Astrocyte (in vitro differentiated cells and primary cell): ENCODE measurements at regions not wholly inside any gene's neighbourhood (a gene's known extent, or its start where the extent isn't known, plus 50 kb on each side); places are given as distances from the start of the nearest gene placed in this dataset.
"Not testable (repeated sequence)": the region's sequence is repeated elsewhere in the genome, so short reads cannot be mapped to it uniquely, and the experiment has no call there.

Experiments
- DNase-seq: peaks from one replicate; pipeline ENCODE4 v3.0.0-alpha.2; 2010; ENCODE audit warnings: low read depth
- FAIRE-seq: peaks from 2 replicates; lab custom pipeline; 2011; peaks lifted over from hg19 to GRCh38; lab: Jason Lieb, UNC
- H2AFZ ChIP-seq: 2 replicates; pipeline ENCODE4 v1.6.0; 2012; ENCODE audit warnings: low read depth, low read length, inconsistent platforms
- H3K27ac ChIP-seq: 2 replicates; pipeline ENCODE4 v1.5.1; 2011; ENCODE audit warnings: low read depth, low read length, inconsistent platforms
- H3K27me3 ChIP-seq: 2 replicates; pipeline ENCODE4 v1.6.0; 2011; ENCODE audit warnings: low read length, inconsistent platforms; ENCODE audit not compliant: insufficient read depth
- H3K36me3 ChIP-seq: 2 replicates; pipeline ENCODE4 v1.5.1; 2011; ENCODE audit warnings: low read length, inconsistent platforms; ENCODE audit not compliant: insufficient read depth
- H3K4me1 ChIP-seq: 2 replicates; pipeline ENCODE4 v1.5.1; 2011; ENCODE audit warnings: low read length, inconsistent platforms; ENCODE audit not compliant: insufficient read depth
- H3K4me2 ChIP-seq: 2 replicates; pipeline ENCODE4 v1.6.0; 2012; ENCODE audit warnings: low read length, inconsistent platforms
- H3K4me3 ChIP-seq: 2 replicates; pipeline ENCODE4 v1.5.1; 2011; ENCODE audit warnings: low read depth, mild to moderate bottlenecking, low read length, inconsistent platforms; ENCODE audit not compliant: insufficient read depth
- H3K79me2 ChIP-seq: 2 replicates; pipeline ENCODE4 v1.6.0; 2012; ENCODE audit warnings: mild to moderate bottlenecking, low read length, inconsistent platforms; ENCODE audit not compliant: insufficient read depth
- H3K9ac ChIP-seq: 2 replicates; pipeline ENCODE4 v1.6.0; 2012; ENCODE audit warnings: mild to moderate bottlenecking, low read length, inconsistent platforms
- H3K9me3 ChIP-seq: 2 replicates; pipeline ENCODE4 v1.5.1; 2012; ENCODE audit warnings: low read depth, mild to moderate bottlenecking, low read length, inconsistent platforms; ENCODE audit not compliant: insufficient read depth
- H4K20me1 ChIP-seq: 2 replicates; pipeline ENCODE4 v1.6.0; 2012; ENCODE audit warnings: low read length, inconsistent platforms; ENCODE audit not compliant: insufficient read depth
- H3K27ac Mint-ChIP-seq: one replicate; pipeline ENCODE4 v1.8.0; 2021; ENCODE audit warnings: mild to moderate bottlenecking, mixed read lengths; ENCODE audit not compliant: unreplicated experiment
- H3K27me3 Mint-ChIP-seq: one replicate; pipeline ENCODE4 v1.8.0; 2021; ENCODE audit warnings: low read depth, mixed read lengths; ENCODE audit not compliant: unreplicated experiment
- H3K36me3 Mint-ChIP-seq: one replicate; pipeline ENCODE4 v1.8.0; 2021; ENCODE audit warnings: low read depth, mixed read lengths; ENCODE audit not compliant: unreplicated experiment
- H3K4me1 Mint-ChIP-seq: one replicate; pipeline ENCODE4 v1.8.0; 2021; ENCODE audit warnings: low read depth, mixed read lengths; ENCODE audit not compliant: unreplicated experiment
- H3K4me3 Mint-ChIP-seq: one replicate; pipeline ENCODE4 v1.8.0; 2021; ENCODE audit warnings: mild to moderate bottlenecking, moderate library complexity, mixed read lengths; ENCODE audit not compliant: unreplicated experiment
- H3K9me3 Mint-ChIP-seq: one replicate; pipeline ENCODE4 v1.8.0; 2021; ENCODE audit warnings: mild to moderate bottlenecking, mixed read lengths; ENCODE audit not compliant: unreplicated experiment
- CTCF ChIP-seq: IDR thresholded peaks from 2 replicates; pipeline ENCODE4 v1.5.1; 2011; ENCODE audit warnings: low read depth, mild to moderate bottlenecking, inconsistent platforms, low read length, moderate library complexity; ENCODE audit not compliant: insufficient read depth
- EZH2 ChIP-seq: IDR thresholded peaks from 2 replicates; pipeline ENCODE4 v1.6.1; 2012; ENCODE audit warnings: mild to moderate bottlenecking, low read length, inconsistent platforms; ENCODE audit not compliant: insufficient read depth

GRCh38 chr1:104056786-104057185, 307.1 kb downstream of the AMY1C start:
- Mint-ChIP-seq H3K9me3 (no peaks in the 10 kb centered on the region), H3K27ac (no peak overlapping the region), H3K27me3 (no peaks in the 10 kb centered on the region), H3K4me3 (no peak overlapping the region), H3K36me3 (no peaks in the 10 kb centered on the region), H3K4me1 (no peaks in the 10 kb centered on the region)
- H3K9ac ChIP-seq = no peak overlapping the region
- no peak overlapping the region for H3K4me2 ChIP-seq
- no peak overlapping the region for H3K27ac ChIP-seq
- no peak overlapping the region for H2AFZ ChIP-seq
- no peak overlapping the region for H3K4me3 ChIP-seq
- FAIRE-seq = no peak
- H4K20me1 ChIP-seq = no peaks in the 10 kb centered on the region
- no peaks in the 10 kb centered on the region for H3K36me3 ChIP-seq
- no peaks in the 10 kb centered on the region for H3K4me1 ChIP-seq
- no peak for DNase-seq
- no peaks in the 10 kb centered on the region for H3K27me3 ChIP-seq
- no peaks in the 10 kb centered on the region for H3K9me3 ChIP-seq
- TF ChIP-seq CTCF = no peak
- no peak for TF ChIP-seq EZH2
- no peaks in the 10 kb centered on the region for H3K79me2 ChIP-seq

- not testable (repeated sequence) for H3K27ac ChIP-seq, H3K36me3 ChIP-seq, FAIRE-seq, H3K4me2 ChIP-seq, H3K4me3 Mint-ChIP-seq, H3K9me3 Mint-ChIP-seq, H3K9me3 ChIP-seq, H3K9ac ChIP-seq, H3K27ac Mint-ChIP-seq, H3K27me3 ChIP-seq, H3K4me1 Mint-ChIP-seq, H4K20me1 ChIP-seq, H2AFZ ChIP-seq, H3K79me2 ChIP-seq, H3K4me1 ChIP-seq, DNase-seq, H3K27me3 Mint-ChIP-seq, H3K4me3 ChIP-seq, H3K36me3 Mint-ChIP-seq
These were observed 307.7 kb downstream of the AMY1C start for GRCh38 chr1:104057219-104057898.

- H3K36me3 ChIP-seq, DNase-seq, FAIRE-seq, H3K27me3 Mint-ChIP-seq, H3K4me3 ChIP-seq, H3K27ac Mint-ChIP-seq, H3K9ac ChIP-seq, H3K4me3 Mint-ChIP-seq, H3K36me3 Mint-ChIP-seq, H3K4me1 Mint-ChIP-seq, H3K9me3 ChIP-seq, H3K27me3 ChIP-seq, H2AFZ ChIP-seq, H3K79me2 ChIP-seq, H3K4me2 ChIP-seq, H4K20me1 ChIP-seq, H3K27ac ChIP-seq, H3K4me1 ChIP-seq, H3K9me3 Mint-ChIP-seq: not testable (repeated sequence)
These were observed 311.9 kb downstream of the AMY1C start for GRCh38 chr1:104061637-104062036.
